ENCODE measurements at regions not wholly inside any gene's neighbourhood (a gene's known extent, or its start where the extent isn't known, plus 50 kb on each side); places are given as distances from the start of the nearest gene placed in this dataset.

DNA sequence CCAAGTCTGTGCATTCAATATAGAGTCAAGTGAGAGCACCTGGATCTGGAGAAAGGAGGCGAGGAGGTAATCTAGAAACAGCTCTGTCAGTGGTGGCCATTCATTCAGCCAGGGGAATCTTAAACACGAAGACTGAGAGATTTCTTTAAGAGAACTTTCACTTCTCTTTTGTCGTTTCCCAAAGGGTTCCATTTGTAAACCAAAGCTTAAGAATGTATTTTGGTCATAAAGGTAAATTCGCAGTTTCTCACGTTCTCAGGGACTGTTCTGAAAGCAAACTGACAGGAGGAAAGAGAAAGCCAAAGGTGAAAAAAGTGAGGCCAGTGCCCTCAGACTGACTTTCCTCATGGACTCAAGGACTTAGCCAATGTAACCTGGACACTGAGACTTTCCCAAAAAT, 513.5 kb downstream of the CMPK2 start:
- DNase-seq (ENCODE audit: low read depth in 2 of 2), result no peak

DNA sequence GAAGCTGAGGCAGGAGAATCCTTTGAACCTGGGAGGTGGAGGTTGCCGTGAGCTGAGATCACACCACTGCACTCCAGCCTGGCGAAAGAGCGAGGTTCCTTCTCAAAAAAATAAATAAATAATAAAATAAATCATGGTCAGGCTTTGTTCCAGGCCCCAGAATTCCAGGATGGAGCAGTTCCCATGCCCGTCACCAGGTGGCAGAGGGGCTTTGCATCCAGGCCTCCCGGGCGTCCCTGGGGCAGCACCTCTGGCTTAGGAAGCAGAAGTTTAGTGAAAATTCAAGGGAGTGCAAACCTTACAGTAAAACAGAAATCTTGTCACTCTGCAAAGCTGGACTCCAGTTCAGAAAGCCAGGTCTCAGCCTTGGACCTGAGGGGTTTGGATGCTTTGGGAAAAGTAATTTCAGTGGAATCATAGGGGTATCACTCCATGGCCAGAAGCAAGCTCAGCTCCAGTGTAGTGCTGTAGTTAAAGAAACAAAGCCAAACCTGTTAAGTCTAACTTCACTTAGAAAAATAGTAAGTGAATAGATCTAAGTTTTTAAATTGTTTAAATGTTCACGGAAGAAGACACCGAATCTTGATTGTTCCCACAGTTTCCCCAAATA, 512.7 kb downstream of the CMPK2 start:
- DNase-seq (ENCODE audit: low read depth in 2 of 2), result no peak

DNA sequence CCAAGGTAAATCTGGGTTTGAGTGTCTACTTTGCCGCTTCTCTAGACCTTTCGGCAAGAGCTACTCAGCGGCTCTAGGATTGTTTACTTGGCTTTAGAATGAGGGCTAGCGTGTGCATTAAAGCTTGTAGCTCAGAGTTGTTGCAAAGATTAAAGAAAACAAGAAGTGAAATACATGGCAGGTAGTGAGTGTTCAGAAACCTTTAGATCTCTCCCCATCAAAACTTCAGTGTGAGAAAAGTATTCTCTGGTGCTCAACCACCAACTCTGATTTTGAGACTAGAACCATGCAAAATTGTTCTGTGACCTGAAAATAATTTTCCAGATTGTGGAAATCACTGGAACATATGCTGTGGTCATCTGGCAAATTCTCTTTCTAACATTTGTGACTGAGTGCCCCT, 512.0 kb downstream of the CMPK2 start:
- DNase-seq (ENCODE audit: low read depth in 2 of 2), result no peak

DNA sequence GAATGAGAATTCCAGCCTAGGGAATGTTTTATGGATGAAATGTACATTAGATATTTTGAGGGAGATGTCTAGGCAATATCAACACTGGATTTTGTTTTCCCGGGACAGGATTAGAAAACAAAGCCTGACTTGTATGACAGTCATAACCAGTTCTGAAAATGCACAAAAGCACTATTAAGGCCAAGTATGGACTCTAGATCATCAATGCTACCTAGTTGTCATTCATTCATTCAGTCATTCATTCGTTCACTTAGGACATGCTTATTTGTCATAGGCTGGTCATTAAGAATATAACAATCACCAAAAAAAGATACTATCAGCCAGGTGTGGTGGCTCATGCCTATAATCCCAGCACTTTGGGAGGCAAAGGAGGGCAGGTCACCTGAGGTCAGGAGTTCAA, 511.2 kb downstream of the CMPK2 start:
- no peak for DNase-seq (ENCODE audit: low read depth in 2 of 2)

GRCh38 chr2:6355886-6356761, 509.6 kb downstream of the CMPK2 start:
- DNase-seq (ENCODE audit: low read depth in 2 of 2), result no peak

- DNase-seq (ENCODE audit: low read depth in 2 of 2), result no peak
These were observed 507.2 kb downstream of the CMPK2 start for GRCh38 chr2:6358546-6358945.

DNA sequence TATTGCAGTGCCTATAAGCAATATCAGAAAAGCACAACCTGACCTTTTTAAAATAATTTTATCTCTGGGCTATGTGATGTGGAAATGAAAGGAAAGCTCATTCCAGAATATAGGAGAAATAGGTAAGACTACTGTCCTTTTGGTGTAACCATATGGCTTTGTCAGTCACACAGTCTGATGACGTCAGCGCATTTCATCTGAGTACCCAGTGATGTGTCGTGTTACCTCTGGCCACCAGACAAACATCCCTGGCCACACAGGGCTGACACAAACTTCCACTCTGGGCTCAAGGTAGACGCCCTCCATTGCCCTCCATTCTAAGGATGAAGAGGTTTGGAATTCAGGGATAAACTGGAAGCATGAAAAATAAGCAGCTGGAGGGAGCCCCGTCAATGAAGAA, 506.7 kb downstream of the CMPK2 start:
- no peak for DNase-seq (ENCODE audit: low read depth in 2 of 2)

- DNase-seq (ENCODE audit: low read depth in 2 of 2), result no peak
These were observed 505.7 kb downstream of the CMPK2 start for GRCh38 chr2:6359964-6360363.

GRCh38 chr2:6362671-6363450, 502.8 kb downstream of the CMPK2 start:
- no peak for DNase-seq (ENCODE audit: low read depth in 2 of 2)

DNA sequence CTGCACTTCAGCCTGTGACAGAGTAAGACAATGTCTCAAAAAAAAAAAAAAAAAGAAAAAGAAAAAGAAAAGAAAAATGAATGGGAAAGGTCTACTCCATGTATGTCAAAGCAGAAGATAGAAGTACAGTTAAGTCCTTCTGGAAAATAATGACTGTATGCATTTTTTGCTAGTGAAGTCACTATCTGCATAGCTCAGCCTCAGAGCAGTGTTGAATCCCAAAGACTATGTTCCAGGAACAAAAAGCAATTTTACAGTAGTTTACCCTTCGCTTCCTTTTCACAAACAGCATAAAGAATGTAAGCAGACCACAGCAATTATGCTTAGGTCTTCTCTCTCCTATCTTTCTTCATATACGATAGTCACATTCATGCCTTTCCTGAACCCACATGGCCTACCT, 497.4 kb downstream of the CMPK2 start:
- DNase-seq (ENCODE audit: low read depth in 2 of 2), result no peak

DNA sequence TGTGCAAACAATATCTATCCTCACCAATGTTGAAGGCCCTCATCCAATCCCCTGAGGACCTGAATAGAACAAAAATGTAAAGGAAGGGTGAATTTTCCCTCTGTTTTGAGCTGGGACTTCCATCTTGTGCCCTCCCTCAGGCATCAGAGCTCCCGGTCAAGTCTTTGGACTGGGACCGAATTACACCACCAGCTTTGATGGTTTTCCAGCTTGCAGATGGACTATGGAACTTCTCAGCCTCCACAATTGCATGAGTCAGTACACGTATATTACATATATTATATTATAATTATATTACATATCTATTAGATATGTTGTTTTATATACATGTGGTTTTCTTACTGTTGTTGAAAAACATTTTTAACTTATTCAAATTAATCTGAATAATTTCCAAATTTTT, 496.4 kb downstream of the CMPK2 start:
- no peak for DNase-seq (ENCODE audit: low read depth in 2 of 2)

DNA sequence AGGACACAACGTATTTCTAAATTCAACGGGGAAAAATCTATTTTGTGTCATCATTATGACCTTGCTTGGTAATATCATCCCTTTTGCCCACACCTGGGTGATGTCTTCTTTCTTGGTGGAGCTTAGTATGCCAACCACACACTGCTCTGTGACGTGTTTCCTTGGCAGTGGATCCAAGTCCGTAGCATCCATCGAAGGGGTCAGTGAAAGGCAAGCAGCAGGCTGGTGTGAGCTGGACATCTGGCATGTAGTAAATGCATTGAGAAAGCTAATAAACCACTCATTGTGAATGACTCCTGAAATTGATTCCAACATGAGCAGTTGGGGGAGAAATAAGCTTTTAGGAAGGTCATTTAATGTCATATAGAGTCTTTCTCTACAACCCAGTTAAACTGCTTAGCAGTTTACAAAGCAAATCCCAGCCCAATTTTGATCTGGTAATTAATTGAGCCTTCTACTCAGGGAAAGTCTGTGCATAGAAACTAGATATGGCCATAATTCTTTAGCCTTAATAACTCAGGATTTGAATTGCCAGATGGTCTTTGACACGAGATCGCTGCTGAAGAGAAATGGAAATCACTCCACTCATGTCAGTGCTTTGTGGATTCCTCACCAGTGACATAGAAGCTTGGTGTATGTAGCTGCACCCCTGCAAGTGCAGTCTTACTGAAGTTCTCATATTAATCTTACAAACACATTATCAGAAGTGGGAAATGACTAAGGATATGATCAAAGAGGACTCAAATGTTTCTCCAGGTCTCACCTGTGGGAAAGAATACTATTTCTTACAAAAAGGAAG, 494.8 kb downstream of the CMPK2 start:
- DNase-seq (ENCODE audit: low read depth in 2 of 2), result no peak

GRCh38 chr2:6372317-6372901, 493.3 kb downstream of the CMPK2 start:
- DNase-seq (ENCODE audit: low read depth in 2 of 2), result no peak

DNA sequence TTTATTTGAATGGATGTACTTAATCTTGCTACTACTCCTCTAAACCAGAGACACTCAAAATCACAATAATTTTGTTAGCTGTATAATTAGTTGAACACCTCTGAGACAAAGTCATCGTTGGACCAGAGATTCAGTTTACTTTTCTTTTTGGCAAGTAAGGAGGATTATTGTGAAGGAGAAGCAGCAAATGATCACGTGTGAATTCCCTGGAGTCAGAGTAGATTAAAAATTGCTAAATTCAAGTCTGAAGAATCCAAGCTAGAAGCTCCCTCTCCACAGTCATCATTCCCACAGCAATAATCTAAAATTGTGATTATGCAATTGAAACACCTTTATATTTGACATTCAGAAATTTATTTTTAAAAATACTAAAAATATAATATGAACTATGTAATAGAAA, 484.4 kb downstream of the CMPK2 start:
- no peak for DNase-seq (ENCODE audit: low read depth in 2 of 2)

- no peak for DNase-seq (ENCODE audit: low read depth in 2 of 2)
These were observed 481.4 kb downstream of the CMPK2 start for GRCh38 chr2:6384341-6384740.

GRCh38 chr2:6392354-6392753, 473.4 kb downstream of the CMPK2 start:
- no peak for DNase-seq (ENCODE audit: low read depth in 2 of 2)

- no peak for DNase-seq (ENCODE audit: low read depth in 2 of 2)
These were observed 472.7 kb downstream of the CMPK2 start for GRCh38 chr2:6392966-6393365.

DNA sequence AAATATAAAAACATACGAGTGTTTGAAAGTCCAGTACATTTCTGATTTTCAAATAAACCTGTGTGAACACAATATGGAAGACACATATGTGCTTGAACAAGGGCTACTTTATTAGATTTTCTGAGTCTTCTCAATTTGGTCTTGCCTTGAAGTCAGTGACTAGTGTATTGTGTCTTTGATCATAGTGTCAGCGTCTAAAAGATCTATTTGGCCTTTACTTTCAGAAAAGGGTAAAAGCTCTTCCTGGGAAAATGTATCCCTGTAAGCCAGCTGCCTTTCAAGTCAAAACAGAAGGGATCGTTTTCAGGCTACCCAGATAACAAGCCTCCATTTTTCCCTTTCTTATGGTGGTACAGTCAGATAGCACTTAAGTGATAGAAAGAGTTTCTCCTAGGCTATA, 471.9 kb downstream of the CMPK2 start:
- no peak for DNase-seq (ENCODE audit: low read depth in 2 of 2)

GRCh38 chr2:6394276-6394675, 471.4 kb downstream of the CMPK2 start:
- no peak for DNase-seq (ENCODE audit: low read depth in 2 of 2)

GRCh38 chr2:6398421-6398820, 467.3 kb downstream of the CMPK2 start:
- no peak for DNase-seq (ENCODE audit: low read depth in 2 of 2)

DNA sequence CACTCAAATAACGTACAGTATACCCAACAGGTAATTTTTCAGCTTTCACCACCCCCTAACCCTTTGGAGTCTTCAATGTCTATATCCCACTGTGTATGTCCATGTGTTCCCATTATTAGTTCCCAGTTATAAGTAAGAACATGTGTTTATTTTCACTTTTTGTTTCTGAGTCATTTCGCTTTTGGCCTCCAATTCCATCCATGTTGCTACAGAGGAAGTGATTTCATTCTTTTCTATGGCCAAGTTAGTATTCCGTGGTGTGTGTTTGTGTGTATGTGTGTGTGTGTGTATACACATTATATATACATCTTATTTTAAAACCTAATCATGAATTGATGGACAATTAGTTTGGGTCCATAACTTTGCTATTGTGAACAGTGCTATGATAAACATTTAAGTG, 464.4 kb downstream of the CMPK2 start:
- DNase-seq (ENCODE audit: low read depth in 2 of 2), result no peak

DNA sequence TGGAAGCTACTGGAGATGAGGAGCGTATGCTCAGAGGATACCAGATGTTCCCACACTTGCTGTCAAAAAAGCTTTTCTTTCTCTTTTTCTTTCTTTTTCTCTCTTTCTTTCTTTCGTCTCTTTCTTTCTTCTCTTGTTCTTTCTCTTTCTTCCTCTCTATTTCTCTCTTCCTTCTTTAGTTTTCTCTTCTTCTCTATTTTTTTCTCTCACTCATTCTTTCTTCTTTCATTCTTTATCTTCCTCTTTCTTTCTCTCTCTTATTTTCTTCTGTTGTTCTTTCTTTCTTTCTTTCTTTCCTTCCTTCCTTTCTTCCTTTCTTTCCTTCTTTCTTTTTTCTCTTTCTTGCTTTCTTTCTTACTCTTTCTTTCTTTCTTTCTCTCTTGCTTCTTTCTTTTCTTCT, 457.6 kb downstream of the CMPK2 start:
- DNase-seq (ENCODE audit: low read depth in 2 of 2), result no peak
